GM19372 (cell line): ENCODE measurements at regions not wholly inside any gene's neighbourhood (a gene's known extent, or its start where the extent isn't known, plus 50 kb on each side); places are given as distances from the start of the nearest gene placed in this dataset.
"Not testable (repeated sequence)": the region's sequence is repeated elsewhere in the genome, so short reads cannot be mapped to it uniquely, and the experiment has no call there.

ENCODE experiments used
- ATAC-seq: cut with Tn5 transposase; IDR thresholded peaks from one replicate; pipeline ENCODE4 v1.9.1; 2021; ENCODE audit warnings: mild to moderate bottlenecking, low read depth, moderate library complexity; ENCODE audit not compliant: unreplicated experiment

GRCh38 chr1:82386365-82387011 lies 585.8 kb downstream of the ADGRL2 start:
- ATAC-seq = no peak

GRCh38 chr1:82384776-82385175 lies 584.0 kb downstream of the ADGRL2 start:
- no peak for ATAC-seq

- ATAC-seq = no peak
Observed at GRCh38 chr1:82377201-82377884, 576.6 kb downstream of the ADGRL2 start.

GRCh38 chr1:82373710-82374109 lies 573.0 kb downstream of the ADGRL2 start:
- ATAC-seq = no peak

GRCh38 chr1:82371844-82372498 lies 571.2 kb downstream of the ADGRL2 start:
- no peak for ATAC-seq

GRCh38 chr1:82367456-82367855 lies 566.7 kb downstream of the ADGRL2 start:
- ATAC-seq = no peak

GRCh38 chr1:82366689-82367088 lies 566.0 kb downstream of the ADGRL2 start:
- no peak for ATAC-seq

- not testable (repeated sequence) for ATAC-seq
Observed at GRCh38 chr1:82359541-82359940, 558.8 kb downstream of the ADGRL2 start.

GRCh38 chr1:82358706-82359105 lies 558.0 kb downstream of the ADGRL2 start:
- not testable (repeated sequence) for ATAC-seq

GRCh38 chr1:82354546-82354945 lies 553.8 kb downstream of the ADGRL2 start:
- ATAC-seq = not testable (repeated sequence)

GRCh38 chr1:82348487-82348886 lies 547.8 kb downstream of the ADGRL2 start:
- ATAC-seq = no peak

- no peak for ATAC-seq
Observed at GRCh38 chr1:82346141-82346540, 545.4 kb downstream of the ADGRL2 start.

- no peak for ATAC-seq
Observed at GRCh38 chr1:82343381-82343780, 542.6 kb downstream of the ADGRL2 start.

- no peak for ATAC-seq
Observed at GRCh38 chr1:82337635-82338034, 536.9 kb downstream of the ADGRL2 start.

GRCh38 chr1:82330330-82330729 lies 529.6 kb downstream of the ADGRL2 start:
- ATAC-seq = no peak

- ATAC-seq = no peak
Observed at GRCh38 chr1:82329226-82329625, 528.5 kb downstream of the ADGRL2 start.

GRCh38 chr1:82323144-82323841 lies 522.6 kb downstream of the ADGRL2 start:
- ATAC-seq = no peak

GRCh38 chr1:82321794-82322193 lies 521.1 kb downstream of the ADGRL2 start:
- no peak for ATAC-seq

- no peak for ATAC-seq
Observed at GRCh38 chr1:82319546-82319945, 518.8 kb downstream of the ADGRL2 start.

- no peak for ATAC-seq
Observed at GRCh38 chr1:82318921-82319320, 518.2 kb downstream of the ADGRL2 start.

- no peak for ATAC-seq
Observed at GRCh38 chr1:82318265-82318664, 517.5 kb downstream of the ADGRL2 start.
